ENCODE measurements at regions not wholly inside any gene's neighbourhood (a gene's known extent, or its start where the extent isn't known, plus 50 kb on each side); places are given as distances from the start of the nearest gene placed in this dataset.

DNA sequence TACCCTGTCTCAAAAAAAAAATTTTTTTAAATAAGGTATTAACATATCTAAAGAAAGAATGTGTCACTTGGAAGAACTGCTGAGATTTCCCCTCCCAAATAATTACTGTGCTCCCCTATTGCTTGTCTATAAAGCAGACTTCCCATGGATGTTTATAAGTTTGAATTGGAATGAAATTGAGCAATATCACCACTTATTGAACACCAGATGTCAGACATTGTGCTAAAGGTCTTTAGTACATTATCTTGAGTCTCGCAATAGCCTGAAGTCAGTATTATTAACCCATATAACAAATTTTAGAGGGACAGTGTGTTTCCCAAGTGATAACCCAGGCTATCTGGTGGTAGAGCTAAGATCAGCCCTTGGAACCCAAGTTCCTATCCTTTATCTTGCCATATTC lies 69.0 kb upstream of the EPCAM start:
- TF ChIP-seq, protein P1, sequence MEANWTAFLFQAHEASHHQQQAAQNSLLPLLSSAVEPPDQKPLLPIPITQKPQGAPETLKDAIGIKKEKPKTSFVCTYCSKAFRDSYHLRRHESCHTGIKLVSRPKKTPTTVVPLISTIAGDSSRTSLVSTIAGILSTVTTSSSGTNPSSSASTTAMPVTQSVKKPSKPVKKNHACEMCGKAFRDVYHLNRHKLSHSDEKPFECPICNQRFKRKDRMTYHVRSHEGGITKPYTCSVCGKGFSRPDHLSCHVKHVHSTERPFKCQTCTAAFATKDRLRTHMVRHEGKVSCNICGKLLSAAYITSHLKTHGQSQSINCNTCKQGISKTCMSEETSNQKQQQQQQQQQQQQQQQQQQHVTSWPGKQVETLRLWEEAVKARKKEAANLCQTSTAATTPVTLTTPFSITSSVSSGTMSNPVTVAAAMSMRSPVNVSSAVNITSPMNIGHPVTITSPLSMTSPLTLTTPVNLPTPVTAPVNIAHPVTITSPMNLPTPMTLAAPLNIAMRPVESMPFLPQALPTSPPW (CRISPR knock-in tag; IDR thresholded peaks at IDR 0.05), result 0 out of 2 replicates have a peak, but pooled peaks have one; percentile 26
- TF ChIP-seq RB1 (IDR thresholded peaks at IDR 0.05; ENCODE audit: low read depth), result no peak
- ATAC-seq (no peak), DNase-seq (ENCODE audit: extremely low read depth in 1 of 4, low spot score in 3 of 4) (no peak), FAIRE-seq (no peak)
- no peak overlapping the region for H2AFZ ChIP-seq (ENCODE audit: low read depth, low read length)
- H3K4me2 ChIP-seq (ENCODE audit: insufficient read depth, low read length), result no peak overlapping the region
- H3K4me1 ChIP-seq (replicated peaks in 1 of 2; ENCODE audit: control insufficient read depth in 2 of 2, insufficient read depth in 2 of 2, low read length in 2 of 2), result peaks cover 2 to 20% of the 10 kb centered on the region in 2 experiments; a peak in 4 of 5 replicates
- no peak overlapping the region for H3K27ac ChIP-seq (ENCODE audit: extremely low read depth, low read depth, low read length)
- POLR2A ChIA-PET, result interaction anchor here (1.1 to 1.2 kb wide), 3 partner anchors 8 to 14 kb away, joined by 3 to 5 read pairs (median 4); no protein-coding TSS in a partner anchor
- H3K27me3 ChIP-seq (ENCODE audit: control insufficient read depth in 2 of 2, insufficient read depth in 2 of 2, low read length in 2 of 2), result peaks cover under 1 to 6% of the 10 kb centered on the region in 2 experiments; a peak in 3 of 5 replicates
- no peaks in the 10 kb centered on the region for H3K9me1 ChIP-seq (ENCODE audit: control insufficient read depth, insufficient read depth, low read length)
- H4K20me1 ChIP-seq (replicated peaks; ENCODE audit: control insufficient read depth, insufficient read depth, low read length), result no peaks in the 10 kb centered on the region
- in situ Hi-C loops (cut with MboI) (loop anchor here (25.0 kb wide), 1 partner anchor 1313 kb away; no protein-coding TSS in a partner anchor), intact Hi-C loops (cut with micrococcal nuclease) (no loop called here)
- H3K36me3 ChIP-seq (ENCODE audit: control insufficient read depth, insufficient read depth, low read length), result no peaks in the 10 kb centered on the region
- no peaks in the 10 kb centered on the region for H3K79me2 ChIP-seq (ENCODE audit: control insufficient read depth, insufficient read depth, low read length)
- WGBS (ENCODE audit: insufficient coverage, low coverage, missing lambda C conversion rate), result 16% methylated on average over 1 of the region's 1 CpG
- BruUV-seq (replicated peaks), result no TSS peak
- no peaks in the 10 kb centered on the region for H3K9me3 ChIP-seq (replicated peaks; ENCODE audit: control insufficient read depth, insufficient read depth, low read depth, low read length)
- CTCF ChIA-PET (ENCODE audit: low intra/inter-chr PET ratio), result interaction anchor here (0.6 kb wide), 1 partner anchor 891 kb away, joined by 3 read pairs; no protein-coding TSS in a partner anchor
- H3K9ac ChIP-seq (ENCODE audit: insufficient read depth in 1 of 2, low read depth in 2 of 2, low read length in 2 of 2), result no peak overlapping the region
- H3K4me3 ChIP-seq, result no peak overlapping the region

DNA sequence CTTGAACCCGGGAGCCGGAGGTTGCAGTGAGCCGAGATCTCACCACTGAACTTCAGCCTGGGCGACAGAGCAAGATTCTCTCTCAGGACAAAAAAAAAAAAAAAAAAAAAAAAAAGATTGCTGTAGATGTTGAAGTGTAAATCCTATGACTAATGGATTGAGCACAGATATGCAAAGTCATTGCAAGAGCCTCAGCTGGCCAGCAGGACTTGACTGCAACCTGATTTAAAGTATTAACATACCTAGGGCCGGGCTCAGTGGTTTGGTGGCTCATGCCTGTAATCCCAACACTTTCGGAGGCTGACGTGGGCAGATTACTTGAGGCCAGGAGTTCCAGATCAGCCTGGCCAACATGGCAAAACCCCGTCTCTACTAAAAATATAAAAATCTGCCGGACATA lies 69.6 kb upstream of the EPCAM start:
- Histone ChIP-seq H4K20me1 (replicated peaks; ENCODE audit: control insufficient read depth, insufficient read depth, low read length) (no peaks in the 10 kb centered on the region), H3K79me2 (ENCODE audit: control insufficient read depth, insufficient read depth, low read length) (no peaks in the 10 kb centered on the region), H3K27ac (ENCODE audit: extremely low read depth, low read depth, low read length) (no peak overlapping the region), H3K4me1 (replicated peaks in 1 of 2; ENCODE audit: control insufficient read depth in 2 of 2, insufficient read depth in 2 of 2, low read length in 2 of 2) (peaks cover 2 to 20% of the 10 kb centered on the region in 2 experiments; a peak in 4 of 5 replicates), H2AFZ (ENCODE audit: low read depth, low read length) (no peak overlapping the region), H3K36me3 (ENCODE audit: control insufficient read depth, insufficient read depth, low read length) (no peaks in the 10 kb centered on the region), H3K9me1 (ENCODE audit: control insufficient read depth, insufficient read depth, low read length) (no peaks in the 10 kb centered on the region), H3K27me3 (ENCODE audit: control insufficient read depth in 2 of 2, insufficient read depth in 2 of 2, low read length in 2 of 2) (peaks cover 0 to 6% of the 10 kb centered on the region in 2 experiments; a peak in 1 of 5 replicates), H3K9me3 (replicated peaks; ENCODE audit: control insufficient read depth, insufficient read depth, low read depth, low read length) (no peaks in the 10 kb centered on the region), H3K4me2 (ENCODE audit: insufficient read depth, low read length) (no peak overlapping the region), H3K9ac (ENCODE audit: insufficient read depth in 1 of 2, low read depth in 2 of 2, low read length in 2 of 2) (no peak overlapping the region), H3K4me3 (no peak overlapping the region)
- ATAC-seq, result peak; percentile 71
- intact Hi-C loops (cut with micrococcal nuclease), result no loop called here
- ChIA-PET CTCF (ENCODE audit: low intra/inter-chr PET ratio) (interaction anchor here (0.6 kb wide), 1 partner anchor 891 kb away, joined by 3 read pairs; no protein-coding TSS in a partner anchor), POLR2A (interaction anchor here (1.2 kb wide), 1 partner anchor 13 kb away, joined by 4 read pairs; no protein-coding TSS in a partner anchor)
- in situ Hi-C loops (cut with MboI), result no loop called here
- peak; percentile 56 for FAIRE-seq
- DNase-seq (ENCODE audit: extremely low read depth in 1 of 4, low spot score in 3 of 4), result peak in 2 of 4 experiments; percentile 43 to 64
- WGBS (ENCODE audit: insufficient coverage, low coverage, missing lambda C conversion rate), result 12% methylated on average over 9 of the region's 9 CpGs
- BruUV-seq (replicated peaks), result no TSS peak
- TF ChIP-seq IFI16 (CRISPR knock-in tag; IDR thresholded peaks at IDR 0.05), result no peak
- TF ChIP-seq ARID1B (IDR thresholded peaks at IDR 0.05), result peak; percentile 55
- peak; percentile 93 for TF ChIP-seq MAFG (tag; conservative IDR thresholded peaks at IDR 0.05)
- no peak for TF ChIP-seq PHF20 (IDR thresholded peaks at IDR 0.05; ENCODE audit: partially characterized antibody)
- TF ChIP-seq RCOR1 (IDR thresholded peaks at IDR 0.05; ENCODE audit: borderline replicate concordance in 1 of 2, low read depth in 2 of 2, low read length in 2 of 2), result peak in 1 of 2 experiments; percentile 79; a peak in 1 of 4 replicates
- no peak for TF ChIP-seq TAF9B (IDR thresholded peaks at IDR 0.05; ENCODE audit: partially characterized antibody)
- TF ChIP-seq MAFF (IDR thresholded peaks at IDR 0.05; ENCODE audit: low read length), result peak; percentile 85
- TF ChIP-seq BACH1 (tag; IDR thresholded peaks at IDR 0.05), result 0 out of 2 replicates have a peak, but pooled peaks have one; percentile 34
- TF ChIP-seq, protein P2, sequence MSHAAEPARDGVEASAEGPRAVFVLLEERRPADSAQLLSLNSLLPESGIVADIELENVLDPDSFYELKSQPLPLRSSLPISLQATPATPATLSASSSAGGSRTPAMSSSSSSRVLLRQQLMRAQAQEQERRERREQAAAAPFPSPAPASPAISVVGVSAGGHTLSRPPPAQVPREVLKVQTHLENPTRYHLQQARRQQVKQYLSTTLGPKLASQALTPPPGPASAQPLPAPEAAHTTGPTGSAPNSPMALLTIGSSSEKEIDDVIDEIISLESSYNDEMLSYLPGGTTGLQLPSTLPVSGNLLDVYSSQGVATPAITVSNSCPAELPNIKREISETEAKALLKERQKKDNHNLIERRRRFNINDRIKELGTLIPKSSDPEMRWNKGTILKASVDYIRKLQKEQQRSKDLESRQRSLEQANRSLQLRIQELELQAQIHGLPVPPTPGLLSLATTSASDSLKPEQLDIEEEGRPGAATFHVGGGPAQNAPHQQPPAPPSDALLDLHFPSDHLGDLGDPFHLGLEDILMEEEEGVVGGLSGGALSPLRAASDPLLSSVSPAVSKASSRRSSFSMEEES (CRISPR knock-in tag; IDR thresholded peaks at IDR 0.05), result no peak
- no peak for TF ChIP-seq POLR2B (IDR thresholded peaks at IDR 0.05; ENCODE audit: low read depth, partially characterized antibody)
- TF ChIP-seq NR2C2 (CRISPR knock-in tag; IDR thresholded peaks at IDR 0.05), result no peak
- no peak for TF ChIP-seq NR2C2 (tag; IDR thresholded peaks at IDR 0.05)

Data from K562 (cell line).